ENCODE measurements at regions not wholly inside any gene's neighbourhood (a gene's known extent, or its start where the extent isn't known, plus 50 kb on each side); places are given as distances from the start of the nearest gene placed in this dataset.
"Not testable (repeated sequence)": the region's sequence is repeated elsewhere in the genome, so short reads cannot be mapped to it uniquely, and the experiment has no call there.

DNA sequence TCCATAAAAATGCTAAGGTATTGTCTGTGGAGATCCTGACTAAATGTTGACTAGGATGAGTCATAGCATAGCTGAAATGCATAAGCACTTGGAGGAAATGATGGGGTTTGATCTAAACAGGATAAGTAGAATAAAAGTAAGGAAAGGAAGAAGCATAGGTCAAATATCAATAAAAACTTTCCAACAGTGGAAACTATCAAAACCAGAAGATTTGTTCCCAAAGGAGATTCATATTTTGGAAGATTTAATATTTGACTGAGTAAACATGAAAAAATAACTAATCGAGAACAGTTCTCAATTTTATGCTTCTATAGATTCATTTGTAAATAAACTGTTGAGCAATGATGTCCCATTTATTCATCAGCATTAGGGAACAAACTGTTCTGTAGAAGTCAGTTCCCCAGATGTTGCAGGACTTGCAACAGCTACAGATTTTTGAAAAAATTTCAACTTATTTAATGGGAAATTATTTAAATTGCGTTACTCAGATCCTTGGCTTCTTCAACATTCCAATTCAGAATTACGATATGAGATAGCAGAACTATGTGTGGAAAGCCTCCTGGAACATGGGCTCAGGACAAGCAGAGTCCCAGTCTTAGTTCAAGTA lies 133.7 kb upstream of the TBX18 start:
- TF ChIP-seq, protein P1, sequence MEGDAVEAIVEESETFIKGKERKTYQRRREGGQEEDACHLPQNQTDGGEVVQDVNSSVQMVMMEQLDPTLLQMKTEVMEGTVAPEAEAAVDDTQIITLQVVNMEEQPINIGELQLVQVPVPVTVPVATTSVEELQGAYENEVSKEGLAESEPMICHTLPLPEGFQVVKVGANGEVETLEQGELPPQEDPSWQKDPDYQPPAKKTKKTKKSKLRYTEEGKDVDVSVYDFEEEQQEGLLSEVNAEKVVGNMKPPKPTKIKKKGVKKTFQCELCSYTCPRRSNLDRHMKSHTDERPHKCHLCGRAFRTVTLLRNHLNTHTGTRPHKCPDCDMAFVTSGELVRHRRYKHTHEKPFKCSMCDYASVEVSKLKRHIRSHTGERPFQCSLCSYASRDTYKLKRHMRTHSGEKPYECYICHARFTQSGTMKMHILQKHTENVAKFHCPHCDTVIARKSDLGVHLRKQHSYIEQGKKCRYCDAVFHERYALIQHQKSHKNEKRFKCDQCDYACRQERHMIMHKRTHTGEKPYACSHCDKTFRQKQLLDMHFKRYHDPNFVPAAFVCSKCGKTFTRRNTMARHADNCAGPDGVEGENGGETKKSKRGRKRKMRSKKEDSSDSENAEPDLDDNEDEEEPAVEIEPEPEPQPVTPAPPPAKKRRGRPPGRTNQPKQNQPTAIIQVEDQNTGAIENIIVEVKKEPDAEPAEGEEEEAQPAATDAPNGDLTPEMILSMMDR (IDR thresholded peaks at IDR 0.05): no peak
- no peaks in the 10 kb centered on the region for H3K4me1 ChIP-seq
- 77 to 80% (median 78%) methylated on average over 3 of the region's 3 CpGs for WGBS, 3 donors
- H3K36me3 ChIP-seq (ENCODE audit: insufficient read depth in 1 of 2, low read depth in 1 of 2): no peaks in the 10 kb centered on the region
- no peak overlapping the region for H3K4me3 ChIP-seq
- no peaks in the 10 kb centered on the region for H3K27me3 ChIP-seq (ENCODE audit: insufficient read depth in 3 of 3, low read length in 2 of 3)
- H3K27ac ChIP-seq: no peak overlapping the region
- no peaks in the 10 kb centered on the region for H3K9me3 ChIP-seq
- intact Hi-C loops (cut with DNase I): no loop called here
- DNase-seq (no peak), ATAC-seq (no peak)

DNA sequence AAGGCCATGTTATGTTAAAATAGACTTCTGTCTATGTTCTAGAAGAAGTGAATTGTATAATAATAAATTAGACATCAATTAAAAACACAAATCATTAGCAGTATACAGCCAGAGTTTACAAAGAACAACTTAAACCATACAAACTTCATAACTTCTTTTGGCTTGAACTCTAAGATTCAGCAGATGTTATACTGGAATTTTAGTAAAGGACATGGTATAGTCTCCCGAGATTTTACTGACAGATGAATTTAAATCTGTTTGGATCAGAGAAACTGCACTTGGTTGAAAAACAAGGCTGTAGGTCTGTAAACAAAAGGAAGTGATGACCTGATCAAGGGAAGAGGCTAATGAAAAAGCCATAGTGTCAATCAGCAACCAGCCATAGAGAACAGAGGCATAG lies 132.6 kb upstream of the TBX18 start:
- no peak overlapping the region for H3K27ac ChIP-seq
- TF ChIP-seq, protein P1 (IDR thresholded peaks at IDR 0.05): no peak
- no peaks in the 10 kb centered on the region for H3K27me3 ChIP-seq (ENCODE audit: insufficient read depth in 3 of 3, low read length in 2 of 3)
- no peaks in the 10 kb centered on the region for H3K4me1 ChIP-seq
- no peaks in the 10 kb centered on the region for H3K9me3 ChIP-seq
- ATAC-seq: no peak
- no peaks in the 10 kb centered on the region for H3K36me3 ChIP-seq (ENCODE audit: insufficient read depth in 1 of 2, low read depth in 1 of 2)
- intact Hi-C loops (cut with DNase I): no loop called here
- no peak overlapping the region for H3K4me3 ChIP-seq
- no peak for DNase-seq
- WGBS, 3 donors: 42 to 59% (median 47%) methylated on average over 1 of the region's 1 CpG

DNA sequence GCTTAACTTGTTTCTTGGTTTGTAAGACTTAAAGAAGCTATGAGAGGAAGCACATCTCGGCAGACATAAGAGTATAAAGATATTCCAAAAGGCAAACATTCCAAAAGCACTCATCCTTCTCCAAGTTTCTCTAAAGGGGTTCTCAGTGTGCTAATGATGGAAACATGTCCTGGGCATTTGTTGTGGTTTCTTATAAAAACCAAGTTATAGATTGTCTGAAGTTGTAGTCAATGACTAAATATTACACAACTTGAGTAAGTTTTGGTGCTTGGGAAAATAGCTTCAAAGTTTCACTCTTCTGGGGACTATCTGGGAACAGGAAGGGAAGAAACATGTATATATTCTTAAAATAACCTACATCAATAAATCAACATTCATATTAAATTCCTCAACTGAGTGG lies 128.3 kb upstream of the TBX18 start:
- ATAC-seq (no peak), DNase-seq (no peak)
- no peak overlapping the region for H3K4me3 ChIP-seq
- H3K4me1 ChIP-seq: no peaks in the 10 kb centered on the region
- 57 to 77% (median 74%) methylated on average over 1 of the region's 1 CpG for WGBS, 3 donors
- H3K27ac ChIP-seq: no peak overlapping the region
- H3K36me3 ChIP-seq (ENCODE audit: insufficient read depth in 1 of 2, low read depth in 1 of 2): no peaks in the 10 kb centered on the region
- H3K27me3 ChIP-seq (ENCODE audit: insufficient read depth in 3 of 3, low read length in 2 of 3): no peaks in the 10 kb centered on the region
- TF ChIP-seq, protein P1 (IDR thresholded peaks at IDR 0.05): no peak
- intact Hi-C loops (cut with DNase I): no loop called here
- no peaks in the 10 kb centered on the region for H3K9me3 ChIP-seq

DNA sequence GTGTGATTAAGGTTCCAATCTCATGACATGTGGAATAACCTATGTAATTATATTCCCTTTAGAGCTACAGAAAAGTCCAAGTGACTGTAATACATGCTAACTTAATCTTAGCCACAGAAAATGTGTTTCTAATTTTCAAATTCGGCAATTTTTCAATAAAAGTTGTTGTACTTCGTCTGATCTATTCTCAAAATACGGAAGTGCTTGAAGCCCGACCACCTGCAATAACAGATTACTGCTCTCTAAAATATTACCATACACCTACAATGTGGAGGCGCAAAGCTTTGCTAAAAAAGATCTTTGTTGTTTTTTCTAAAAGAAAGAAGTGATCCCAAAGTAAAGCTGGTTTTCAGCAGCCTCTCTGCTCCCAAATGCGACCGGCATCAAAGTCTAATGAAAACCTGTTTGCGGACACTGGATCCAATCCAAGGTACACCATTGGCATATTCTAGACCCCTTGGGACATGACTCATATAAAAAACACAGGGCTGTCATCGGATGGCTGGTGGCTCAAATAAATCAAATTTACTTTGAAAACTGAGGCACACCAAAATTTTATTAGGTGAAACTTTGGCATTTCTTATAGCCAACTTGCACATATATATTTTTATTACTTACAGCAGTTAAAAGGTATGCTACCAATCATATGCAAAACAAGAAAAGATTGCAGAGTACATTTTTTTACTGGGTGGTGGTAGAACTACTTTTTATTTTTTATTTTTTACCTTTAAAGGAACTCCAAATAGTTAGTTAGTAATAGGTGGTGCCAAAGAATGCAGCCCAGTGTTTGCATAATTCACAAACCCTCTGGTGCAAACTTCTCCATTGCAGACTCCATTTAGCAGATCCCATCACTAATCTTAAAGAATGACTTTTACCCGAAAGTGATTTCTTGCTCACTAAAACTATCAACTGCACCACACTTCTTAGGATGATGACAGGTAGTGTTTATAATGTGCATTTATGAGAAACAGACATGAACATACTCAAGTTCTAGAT lies 118.7 kb upstream of the TBX18 start:
- H3K4me1 ChIP-seq: no peaks in the 10 kb centered on the region
- TF ChIP-seq, protein P1 (IDR thresholded peaks at IDR 0.05): no peak
- ATAC-seq: no peak
- intact Hi-C loops (cut with DNase I): no loop called here
- no peaks in the 10 kb centered on the region for H3K27me3 ChIP-seq (ENCODE audit: insufficient read depth in 3 of 3, low read length in 2 of 3)
- H3K9me3 ChIP-seq: no peaks in the 10 kb centered on the region
- no peak for DNase-seq
- no peak overlapping the region for H3K27ac ChIP-seq
- no peak overlapping the region for H3K4me3 ChIP-seq
- no peaks in the 10 kb centered on the region for H3K36me3 ChIP-seq (ENCODE audit: insufficient read depth in 1 of 2, low read depth in 1 of 2)
- 71 to 76% (median 72%) methylated on average over 10 of the region's 10 CpGs for WGBS, 3 donors

DNA sequence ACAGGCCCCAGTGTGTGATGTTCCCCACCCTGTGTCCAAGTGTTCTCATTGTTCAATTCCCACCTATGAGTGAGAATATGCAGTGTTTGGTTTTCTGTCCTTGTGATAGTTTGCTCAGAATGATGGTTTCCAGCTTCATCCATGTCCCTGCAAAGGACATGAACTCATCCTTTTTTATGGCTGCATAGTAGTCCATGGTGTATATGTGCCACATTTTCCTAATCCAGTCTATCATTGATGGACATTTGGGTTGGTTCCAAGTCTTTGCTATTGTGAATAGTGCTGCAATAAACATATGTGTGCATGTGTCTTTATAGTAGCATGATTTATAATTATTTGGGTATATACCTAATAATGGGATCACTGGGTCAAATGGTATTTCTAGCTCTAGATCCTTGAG lies 115.0 kb upstream of the TBX18 start:
- H3K4me1 ChIP-seq; intact Hi-C loops (cut with DNase I); H3K27me3 ChIP-seq (ENCODE audit: insufficient read depth in 3 of 3, low read length in 2 of 3); ATAC-seq; H3K4me3 ChIP-seq; H3K27ac ChIP-seq; DNase-seq; H3K9me3 ChIP-seq; H3K36me3 ChIP-seq (ENCODE audit: insufficient read depth in 1 of 2, low read depth in 1 of 2): not testable (repeated sequence)
